T-helper 9 cell (primary cell): ENCODE measurements at regions not wholly inside any gene's neighbourhood (a gene's known extent, or its start where the extent isn't known, plus 50 kb on each side); places are given as distances from the start of the nearest gene placed in this dataset.

Source experiments
- DNase-seq: peaks from one replicate; pipeline ENCODE4 v3.0.0-alpha.2; 2020

DNA sequence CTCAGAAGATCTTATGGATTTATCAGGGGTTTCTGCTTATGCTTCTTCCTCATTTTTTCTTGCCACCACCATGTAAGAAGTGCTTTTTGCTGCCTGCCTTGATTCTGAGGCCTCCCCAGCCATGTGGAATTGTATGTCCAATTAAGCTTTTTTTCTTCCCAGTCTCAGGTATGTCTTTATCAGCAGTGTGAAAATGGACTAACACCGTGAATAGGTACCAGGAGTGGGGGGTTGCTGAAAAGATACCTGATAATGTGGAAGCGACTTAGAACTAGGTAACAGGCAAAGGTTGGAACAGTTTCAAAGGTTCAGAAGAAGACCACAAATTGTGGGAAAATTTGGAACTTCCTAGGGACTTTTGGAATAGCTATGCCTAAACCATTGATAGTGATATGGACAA, 1222.5 kb upstream of the NUDT12 start:
- no peak for DNase-seq

DNA sequence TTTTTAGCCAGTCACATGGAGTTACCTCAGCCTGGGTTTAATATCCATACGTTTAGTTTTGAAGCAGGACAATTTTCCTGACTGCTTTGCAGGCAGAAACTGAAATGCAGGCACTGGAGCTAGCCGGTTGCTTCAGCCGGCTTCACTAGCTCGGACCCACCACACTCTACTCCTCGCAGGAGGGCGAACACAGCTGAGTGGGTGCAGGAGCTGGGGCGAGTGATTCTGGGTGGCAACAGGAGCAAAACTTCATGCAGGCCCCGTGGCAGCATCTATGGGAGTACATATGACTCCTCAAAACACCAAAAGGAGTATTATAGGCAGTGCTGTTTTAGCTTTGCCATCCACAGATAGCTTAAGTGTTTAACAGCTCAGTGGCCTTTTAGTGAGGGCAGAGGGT, 1211.8 kb upstream of the NUDT12 start:
- no peak for DNase-seq

DNA sequence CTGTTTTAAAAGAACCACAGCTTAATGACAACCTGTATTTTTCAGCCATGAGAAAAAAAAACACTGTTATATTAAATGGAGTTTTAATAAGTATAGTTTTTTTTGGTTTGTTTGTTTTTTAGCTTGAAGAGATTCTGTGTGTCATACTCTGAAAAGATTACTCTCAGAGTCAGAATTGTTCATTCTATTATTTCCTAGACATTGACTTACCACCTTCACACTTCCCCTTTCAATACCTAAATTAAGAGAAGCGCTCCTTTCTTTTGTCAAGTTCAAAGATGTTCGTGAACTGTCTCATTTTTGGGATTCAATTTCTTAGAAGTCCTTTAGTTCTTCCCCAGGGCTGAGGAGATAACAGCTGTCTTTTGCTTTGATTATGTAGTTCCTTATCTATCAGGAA, 1201.6 kb upstream of the NUDT12 start:
- DNase-seq = no peak

DNA sequence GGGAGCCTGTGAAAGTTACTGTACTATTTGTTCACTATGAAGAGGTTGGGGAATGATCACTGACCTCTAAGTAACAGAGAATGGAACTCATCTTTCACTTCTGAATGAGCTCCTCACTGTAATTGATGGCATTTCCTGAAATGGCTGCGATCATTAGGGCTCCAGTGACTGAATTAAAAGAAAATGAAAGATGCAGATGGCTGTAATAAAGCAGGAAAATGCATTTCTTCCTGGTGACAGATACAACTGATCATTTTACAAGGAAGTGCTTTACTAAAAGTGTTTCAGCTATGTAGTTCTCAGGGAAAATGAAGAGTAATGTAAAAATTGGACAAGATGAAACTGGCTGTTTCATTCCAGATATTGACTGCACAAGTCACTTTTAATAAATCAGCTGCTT, 1200.6 kb upstream of the NUDT12 start:
- no peak for DNase-seq

DNA sequence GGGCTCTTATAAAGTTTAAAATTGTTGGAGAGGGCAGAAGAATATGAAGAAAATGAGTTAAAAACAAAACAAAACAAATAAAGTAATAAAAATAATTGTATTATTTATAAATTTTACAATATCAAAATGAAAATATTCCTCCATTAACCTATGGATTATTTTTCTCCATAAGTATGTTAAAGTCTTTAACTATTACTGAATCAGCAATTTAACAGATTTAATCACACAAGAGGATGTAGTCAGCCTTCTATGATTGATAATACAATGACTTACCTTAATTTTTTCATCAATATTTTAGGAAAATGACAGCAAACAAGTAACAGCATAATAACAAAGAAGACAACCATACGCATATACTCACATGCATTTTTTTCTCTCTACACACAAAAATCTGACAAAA, 1195.3 kb upstream of the NUDT12 start:
- DNase-seq = no peak

DNA sequence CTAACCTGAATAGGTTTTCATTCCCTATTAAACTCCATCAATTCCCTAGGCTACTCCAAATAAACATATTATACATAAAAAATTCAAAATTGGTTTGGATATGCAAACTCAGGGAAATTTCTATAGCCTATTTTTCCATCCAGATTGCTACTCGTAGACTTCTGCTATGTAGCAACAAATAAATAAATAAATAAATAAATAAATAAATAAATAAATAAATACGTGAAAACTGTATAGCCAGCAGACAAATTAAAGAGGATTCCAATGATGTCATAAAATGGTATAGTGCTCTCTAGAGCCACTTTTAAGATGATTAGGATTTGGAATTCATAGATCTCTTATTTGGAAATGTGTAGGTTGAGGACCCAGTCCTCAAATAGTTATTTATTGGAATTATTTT, 1193.2 kb upstream of the NUDT12 start:
- DNase-seq = no peak

DNA sequence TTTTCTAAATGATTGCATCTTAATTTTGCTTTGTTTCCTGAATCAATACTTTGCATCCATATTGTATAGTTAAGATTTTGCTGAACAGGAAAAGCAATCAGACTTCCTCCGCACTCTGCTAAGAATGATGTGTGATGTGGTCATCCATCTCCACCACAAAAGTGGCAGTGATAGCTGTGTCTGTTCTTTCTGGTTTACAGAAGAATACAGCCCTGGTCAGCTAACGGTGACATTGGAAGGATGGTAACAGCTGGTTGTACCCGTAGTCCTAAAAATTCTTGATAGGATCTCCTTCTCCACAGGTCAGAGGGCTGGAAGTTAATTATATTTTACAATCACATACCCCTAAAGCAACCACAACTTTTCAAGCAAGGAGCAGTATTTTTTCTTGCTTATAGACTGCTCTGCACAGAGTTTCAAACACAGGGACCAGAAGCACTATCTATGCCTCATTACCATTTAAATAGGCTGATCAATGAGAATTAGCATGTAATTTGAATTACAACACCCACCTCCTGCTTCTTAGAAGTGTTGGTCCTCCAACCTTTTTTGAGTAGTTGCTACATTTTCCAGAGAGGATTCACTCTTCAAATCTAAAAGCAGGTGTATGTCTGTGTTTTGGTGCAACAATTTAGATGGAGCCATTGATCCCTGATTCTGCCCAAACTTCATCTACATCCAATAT, 1191.9 kb upstream of the NUDT12 start:
- no peak for DNase-seq

DNA sequence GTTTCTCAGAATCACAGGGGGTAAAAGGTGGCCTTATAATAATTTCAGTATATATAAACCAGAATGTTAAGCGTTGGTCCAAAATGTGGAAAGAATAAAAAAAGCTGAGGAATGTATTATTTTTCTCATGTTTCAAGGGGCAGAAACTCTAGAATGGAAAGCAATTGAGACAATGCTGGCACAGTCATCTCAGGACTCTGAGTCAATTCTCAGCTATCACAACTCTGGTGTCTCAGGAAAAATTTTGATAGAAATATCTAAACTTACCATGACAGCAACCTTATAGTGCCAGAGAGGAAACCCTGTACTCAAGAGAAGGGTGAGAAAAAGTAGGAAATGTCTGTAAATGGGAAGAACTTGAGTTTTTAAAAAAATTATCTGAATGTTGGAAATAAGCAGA, 1189.4 kb upstream of the NUDT12 start:
- no peak for DNase-seq

DNA sequence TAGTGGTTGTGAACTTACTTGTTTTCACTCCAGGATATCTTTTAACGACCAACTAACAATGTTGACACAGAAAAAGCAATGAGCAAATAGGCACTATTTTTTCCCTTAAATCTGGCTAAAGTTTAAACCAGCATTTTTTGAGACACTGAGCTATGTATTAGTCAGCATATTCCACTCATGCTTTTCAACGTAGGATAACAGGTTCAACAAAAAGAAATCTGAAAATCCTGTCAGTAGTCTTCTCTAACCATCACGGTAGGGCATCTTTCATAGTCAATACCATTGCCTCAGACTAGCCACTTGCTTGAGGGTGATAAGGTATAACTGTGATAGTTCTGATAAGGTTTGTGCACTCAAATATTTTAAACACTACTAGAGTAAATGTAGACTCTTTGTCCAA, 1177.3 kb upstream of the NUDT12 start:
- DNase-seq = no peak

DNA sequence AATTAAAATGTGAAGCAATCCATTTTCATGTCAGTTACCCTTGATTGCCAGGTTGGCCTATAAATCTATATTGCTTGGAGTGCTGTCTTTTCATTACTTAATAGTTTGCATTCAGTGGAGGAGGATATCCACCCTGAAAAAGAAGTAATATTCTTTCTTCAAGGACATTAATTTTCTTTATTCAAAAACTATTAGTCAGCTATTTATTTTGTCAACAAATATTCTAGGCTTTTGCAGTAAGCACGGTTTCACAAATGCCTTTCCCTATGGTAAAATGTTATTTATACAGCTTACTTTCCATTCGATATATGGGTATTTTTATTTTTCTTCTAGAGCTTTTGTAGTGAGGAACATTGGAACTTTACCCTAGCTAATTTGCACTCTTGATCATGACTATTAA, 1176.9 kb upstream of the NUDT12 start:
- no peak for DNase-seq

DNA sequence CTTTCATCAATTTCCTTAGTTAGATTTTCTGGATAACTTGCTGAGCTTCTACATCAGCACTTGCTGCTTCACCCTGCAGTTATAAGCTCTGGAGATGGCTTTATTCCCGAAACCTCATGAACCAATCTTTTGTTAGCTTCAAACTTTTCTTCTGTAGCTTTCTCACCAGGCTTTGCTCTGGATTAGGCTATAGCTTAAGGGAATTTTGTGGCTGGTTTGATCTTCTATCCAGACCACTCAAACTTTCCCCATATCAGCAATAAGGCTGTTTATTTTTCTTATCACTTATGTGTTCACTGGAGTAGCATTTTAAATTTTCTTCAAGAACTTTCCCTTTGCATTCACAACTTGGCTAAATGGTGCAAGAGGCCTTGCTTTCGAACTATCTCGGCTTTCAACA, 1173.5 kb upstream of the NUDT12 start:
- DNase-seq = no peak

DNA sequence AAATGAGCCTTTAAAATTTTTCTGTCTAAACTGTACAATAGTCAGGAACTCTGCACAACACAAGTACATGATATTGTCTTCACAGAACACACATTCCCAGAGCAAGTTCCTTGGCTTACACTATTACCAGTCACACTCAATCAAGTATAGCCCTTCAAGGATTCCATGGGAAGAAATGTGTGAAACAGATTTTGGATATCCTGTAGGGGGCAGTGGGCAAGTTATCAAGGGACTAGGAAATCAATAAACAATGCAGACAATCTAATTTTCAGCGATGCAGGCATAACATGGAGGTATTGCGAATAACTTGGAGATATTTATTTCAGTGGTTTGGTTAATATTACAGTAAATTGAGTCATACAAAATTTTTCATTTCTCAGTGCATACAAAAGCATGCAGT, 1171.5 kb upstream of the NUDT12 start:
- no peak for DNase-seq

DNA sequence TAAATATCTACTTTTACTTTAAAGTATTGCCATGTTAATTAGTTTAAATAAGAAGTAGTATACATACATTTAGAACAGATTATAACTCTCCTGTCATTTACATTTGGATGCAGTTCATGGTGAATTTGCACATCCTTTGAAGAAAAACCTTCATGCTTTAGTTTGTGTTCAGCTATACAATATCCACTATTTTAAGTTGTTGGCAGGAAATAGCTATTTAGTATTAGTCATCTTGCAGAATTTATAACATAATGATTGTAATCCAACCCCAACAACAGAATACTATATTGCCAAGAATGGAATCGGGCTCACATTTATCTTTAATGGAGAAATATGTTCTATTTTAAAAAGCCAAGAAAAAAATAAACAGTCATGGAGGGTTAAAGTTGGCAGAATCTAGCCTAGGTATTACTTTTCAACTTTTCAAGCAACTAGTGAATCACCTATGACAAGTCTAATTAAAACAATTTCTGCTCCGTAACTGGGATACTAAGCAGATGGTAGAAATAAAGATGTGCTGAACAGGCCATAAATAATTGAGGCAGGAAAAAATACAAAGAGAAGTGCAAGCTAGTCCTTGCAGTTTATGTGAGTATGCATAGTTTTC, 1170.6 kb upstream of the NUDT12 start:
- no peak for DNase-seq

DNA sequence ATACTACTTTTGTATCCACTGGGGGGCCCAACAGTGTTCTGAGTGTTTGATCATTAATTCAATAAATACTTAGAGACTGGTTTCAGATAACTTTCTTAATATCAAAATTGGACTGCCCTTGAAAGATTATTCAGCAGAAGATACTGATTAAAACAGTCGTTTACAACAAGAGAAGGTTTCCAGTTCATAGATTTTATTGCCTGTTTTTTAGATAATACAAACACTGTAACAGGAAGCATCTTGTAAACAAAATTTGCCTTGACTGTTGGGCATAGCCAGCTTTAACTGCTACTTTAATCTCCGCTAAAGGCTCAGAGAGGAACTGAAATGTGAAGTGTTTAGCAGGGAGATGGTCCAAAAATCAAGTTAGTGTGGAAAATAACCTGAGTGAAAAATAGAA, 1168.7 kb upstream of the NUDT12 start:
- no peak for DNase-seq

DNA sequence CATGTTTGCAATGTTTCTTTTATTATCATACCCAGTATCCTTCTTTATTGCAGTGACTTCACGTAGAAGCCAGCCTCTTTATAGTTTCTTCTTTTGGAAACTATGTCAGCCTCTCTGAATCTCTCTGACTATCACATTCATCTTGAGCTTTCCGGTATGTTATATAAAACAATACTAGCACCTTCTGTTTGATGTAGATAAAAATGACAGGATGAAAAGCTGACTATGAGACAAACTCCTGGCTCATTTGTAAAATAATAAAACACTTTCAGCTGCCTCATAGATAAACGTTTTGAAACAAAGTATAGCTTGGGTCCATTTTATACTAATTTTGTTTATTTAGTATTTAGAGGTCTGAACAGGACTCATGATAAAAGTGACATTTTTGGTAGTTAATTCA, 1145.4 kb upstream of the NUDT12 start:
- DNase-seq = no peak

DNA sequence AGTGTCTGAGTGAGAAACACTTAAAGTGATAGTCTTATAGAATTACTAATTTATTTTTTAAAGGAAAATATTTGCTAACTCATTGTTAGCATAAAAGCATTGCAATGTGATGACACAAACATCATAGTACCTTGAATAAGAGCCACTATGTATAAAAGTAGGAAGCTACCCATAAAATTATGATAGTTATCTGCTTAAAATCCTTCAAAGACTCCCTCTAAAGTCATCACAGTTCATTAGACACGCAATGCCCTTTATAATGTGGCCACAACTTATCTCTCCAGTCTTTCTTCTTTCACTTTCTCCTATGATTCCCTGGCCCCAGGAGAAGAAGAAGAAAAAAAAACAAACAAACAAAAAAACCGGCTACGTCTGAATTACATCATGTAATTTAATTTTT, 1144.0 kb upstream of the NUDT12 start:
- no peak for DNase-seq

DNA sequence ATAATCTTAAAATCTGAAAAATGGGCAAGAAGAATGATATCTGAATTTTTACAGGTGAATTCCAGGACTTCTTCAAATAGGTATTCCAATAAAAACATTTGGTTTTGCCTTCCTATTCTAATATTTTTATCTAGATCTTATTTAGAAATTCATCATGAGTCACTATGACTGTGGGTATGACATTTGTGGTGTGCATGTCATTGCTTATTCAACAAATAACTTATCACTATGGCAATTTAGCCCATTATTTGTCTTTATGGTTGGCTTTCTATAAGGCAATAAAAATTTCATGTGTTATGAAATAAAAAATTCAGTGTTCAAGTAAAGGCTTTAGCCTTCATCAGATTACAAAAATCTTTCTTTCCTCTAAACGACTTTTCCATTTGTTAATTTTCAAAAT, 1139.6 kb upstream of the NUDT12 start:
- no peak for DNase-seq

DNA sequence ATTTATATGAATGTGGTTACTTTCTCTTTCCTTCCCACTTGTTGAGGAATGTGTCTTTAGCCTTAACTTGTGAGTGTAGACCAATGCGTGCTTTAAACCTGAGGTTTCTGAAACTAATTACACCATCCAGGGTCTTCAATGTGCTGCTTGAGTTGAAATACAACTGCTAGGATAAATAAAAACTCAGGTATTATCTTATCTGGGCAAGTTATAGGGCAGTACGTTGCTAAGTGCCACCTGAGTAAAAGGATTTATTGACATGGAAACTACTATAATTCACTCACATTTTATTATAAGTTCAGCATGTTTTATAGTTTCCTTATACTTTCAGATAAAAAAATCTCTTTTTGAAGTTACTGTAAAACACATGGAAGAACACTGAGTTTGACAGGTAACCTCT, 1136.8 kb upstream of the NUDT12 start:
- DNase-seq = no peak

DNA sequence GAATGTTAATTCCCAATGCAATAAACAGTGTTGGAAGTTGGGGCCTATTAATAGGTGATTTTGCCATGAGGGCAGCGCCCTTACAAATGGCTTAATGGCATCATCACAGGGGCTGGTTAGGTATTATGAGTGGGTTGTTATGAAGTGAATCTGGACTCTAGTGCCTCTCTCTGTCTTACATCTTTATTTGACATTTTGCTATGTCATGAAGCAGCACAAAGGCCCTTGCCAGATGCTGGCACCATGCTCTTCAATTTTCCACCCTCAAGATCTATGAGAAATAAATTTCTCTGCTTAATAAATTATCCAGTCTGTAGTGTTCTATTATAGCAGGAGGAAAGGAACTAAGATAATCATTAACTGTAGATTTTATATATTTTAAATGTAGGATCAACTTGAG, 1098.7 kb upstream of the NUDT12 start:
- no peak for DNase-seq

DNA sequence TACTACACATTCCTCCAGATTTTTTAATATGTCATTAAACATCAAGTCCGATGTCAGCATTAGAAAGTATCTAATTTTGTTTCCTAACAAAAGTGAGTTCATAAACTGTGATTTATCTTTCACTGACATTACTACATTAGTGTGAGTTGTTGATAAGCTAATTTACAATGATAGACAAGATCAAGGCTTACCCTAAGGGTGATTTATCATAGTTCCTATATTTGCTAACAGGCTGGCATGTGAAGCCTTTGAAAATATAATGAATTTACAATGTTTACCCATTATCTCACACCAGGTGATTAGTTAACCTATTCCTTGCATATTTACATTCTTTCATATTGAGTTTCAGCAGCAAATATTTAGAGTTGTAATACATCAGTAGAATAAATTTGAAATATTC, 1096.9 kb upstream of the NUDT12 start:
- DNase-seq = no peak

DNA sequence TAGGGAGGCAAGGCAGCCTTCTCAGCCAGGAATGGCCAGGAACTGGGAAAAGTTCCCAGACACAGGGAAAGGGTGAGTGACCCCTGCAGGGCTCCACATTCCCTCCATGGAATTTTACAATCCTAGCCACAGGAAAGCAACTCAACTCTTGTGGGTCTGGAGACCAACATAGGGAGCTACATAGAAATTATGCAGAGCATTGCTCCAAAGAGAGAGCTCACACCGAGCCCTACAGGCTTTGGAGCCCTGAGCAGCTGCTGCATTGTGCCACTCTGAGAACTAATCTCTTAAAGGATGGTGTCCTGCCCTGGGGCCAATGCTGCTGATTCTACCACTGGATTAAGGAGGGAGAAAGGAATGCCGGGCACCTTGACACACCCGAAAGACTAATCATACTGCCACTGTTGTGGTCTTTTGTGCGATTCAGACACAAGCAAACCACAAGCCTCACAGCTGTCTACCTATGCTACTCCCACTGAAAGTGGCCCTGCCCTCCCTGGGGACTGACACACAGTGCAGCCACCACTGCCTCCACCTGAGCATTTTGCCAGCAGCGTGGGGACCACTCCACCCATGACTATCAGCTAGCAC, 1089.8 kb upstream of the NUDT12 start:
- no peak for DNase-seq

DNA sequence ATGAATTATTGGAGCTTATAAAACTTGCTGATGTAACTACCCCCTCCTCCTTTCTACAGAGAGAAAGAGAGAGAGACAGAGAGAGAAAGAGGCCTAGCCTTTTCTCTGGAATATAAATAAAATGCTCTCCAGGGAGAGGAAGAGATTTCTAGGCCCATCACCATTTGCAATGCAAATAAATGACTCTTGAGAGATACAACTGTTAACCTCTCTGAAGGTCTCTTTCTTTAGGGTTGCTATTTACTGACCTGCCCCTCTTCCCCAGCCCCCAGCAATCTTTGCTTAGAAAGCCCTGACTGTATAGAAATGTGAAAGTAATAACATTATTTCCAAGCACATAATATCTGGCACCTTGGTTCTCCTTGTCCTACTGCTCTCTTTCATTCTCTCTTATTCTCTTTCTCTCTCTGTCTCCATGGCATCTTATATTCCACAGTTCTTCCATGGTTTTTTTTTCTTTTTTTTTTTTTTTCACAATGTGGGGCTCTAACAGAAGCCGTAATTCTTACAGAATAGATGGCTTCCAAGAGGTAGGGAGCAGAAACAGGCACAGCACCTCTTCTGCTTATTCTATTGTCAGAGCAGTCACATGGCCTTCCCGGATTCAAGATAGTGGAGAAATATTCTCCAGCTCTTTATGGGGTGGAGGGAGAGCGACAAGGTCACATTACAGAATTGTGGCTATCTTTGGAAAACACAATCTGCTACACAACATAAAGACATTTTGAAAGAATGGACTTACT, 1087.9 kb upstream of the NUDT12 start:
- no peak for DNase-seq

DNA sequence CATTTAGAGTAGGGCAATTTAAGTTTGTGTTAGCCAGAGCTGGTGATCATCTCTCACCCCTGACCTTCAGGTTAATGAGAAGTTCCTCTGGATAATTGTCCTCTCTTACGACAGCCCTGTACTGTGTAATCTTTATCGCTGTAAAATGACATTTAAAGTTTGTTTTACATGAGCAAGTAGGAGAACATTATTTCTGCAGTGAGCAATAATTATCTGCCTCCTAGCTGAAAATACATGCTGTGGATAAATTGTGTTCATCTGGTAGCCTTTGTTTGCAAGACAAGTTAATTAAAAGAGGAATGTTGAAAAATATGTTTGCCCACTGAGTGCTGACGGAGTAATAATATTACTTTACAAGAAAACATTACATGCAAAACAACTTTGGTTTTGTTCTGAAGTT, 1083.8 kb upstream of the NUDT12 start:
- DNase-seq = no peak

DNA sequence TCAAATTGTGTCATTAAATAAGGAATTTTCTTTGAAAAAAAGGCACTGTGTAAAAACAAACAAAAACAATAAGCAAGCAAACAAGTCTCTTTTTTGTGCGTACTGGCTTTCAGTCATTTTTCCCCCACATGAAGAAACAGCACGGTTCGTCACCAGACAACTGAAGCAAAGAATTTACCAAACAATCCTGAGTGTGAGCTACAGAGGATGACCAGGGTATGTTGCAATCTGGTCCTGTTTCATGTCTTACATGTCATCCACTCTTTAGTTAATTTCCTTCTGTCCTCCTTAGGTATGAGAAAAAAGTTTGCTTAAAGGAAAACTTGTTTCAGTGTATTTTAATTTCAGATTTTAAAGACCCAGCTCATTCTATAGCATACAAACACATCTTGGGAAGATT, 1080.7 kb upstream of the NUDT12 start:
- no peak for DNase-seq
